Osteoblast (primary cell): ENCODE measurements at regions not wholly inside any gene's neighbourhood (a gene's known extent, or its start where the extent isn't known, plus 50 kb on each side); places are given as distances from the start of the nearest gene placed in this dataset.

ENCODE experiments used
- DNase-seq: peaks from one replicate; pipeline ENCODE4 v3.0.0; 2011; ENCODE audit warnings: low spot score, mixed read lengths; ENCODE audit not compliant: insufficient read length; ENCODE audit errors: missing footprints
- H2AFZ ChIP-seq: 2 replicates; pipeline ENCODE4 v1.6.0; 2011; ENCODE audit warnings: mild to moderate bottlenecking, low read length
- H3K27ac ChIP-seq: 2 replicates; pipeline ENCODE4 v1.5.1; 2011; ENCODE audit warnings: mild to moderate bottlenecking, low read depth, low read length, moderate library complexity
- H3K27me3 ChIP-seq: 2 replicates; pipeline ENCODE4 v1.6.0; 2012; ENCODE audit warnings: mild to moderate bottlenecking, control low read depth, inconsistent platforms, low read length, moderate library complexity; ENCODE audit not compliant: insufficient read depth
- H3K36me3 ChIP-seq: 2 replicates; pipeline ENCODE4 v1.5.1; 2011; ENCODE audit warnings: mild to moderate bottlenecking, low read length, control low read depth, moderate library complexity; ENCODE audit not compliant: insufficient read depth
- H3K4me1 ChIP-seq: 2 replicates; pipeline ENCODE4 v1.5.1; 2011; ENCODE audit warnings: mild to moderate bottlenecking, low read length, control low read depth, moderate library complexity; ENCODE audit not compliant: insufficient read depth
- H3K4me2 ChIP-seq: 2 replicates; pipeline ENCODE4 v1.6.0; 2011; ENCODE audit warnings: mild to moderate bottlenecking, low read length; ENCODE audit not compliant: insufficient read depth
- H3K4me3 ChIP-seq: fragments of 200-600 bp; sonication (generic); 3 replicates; pipeline ENCODE4 v1.5.1; 2012; ENCODE audit warnings: mild to moderate bottlenecking, low read length, inconsistent platforms; ENCODE audit not compliant: insufficient read depth
- H3K79me2 ChIP-seq: 2 replicates; pipeline ENCODE4 v1.6.0; 2012; ENCODE audit warnings: mild to moderate bottlenecking, low read length, control low read depth, inconsistent platforms; ENCODE audit not compliant: insufficient read depth
- H3K9me3 ChIP-seq: 2 replicates; pipeline ENCODE4 v1.5.1; 2011; ENCODE audit warnings: low read depth, low read length, control low read depth
- H4K20me1 ChIP-seq: 2 replicates; pipeline ENCODE4 v1.6.0; 2012; ENCODE audit warnings: mild to moderate bottlenecking, low read length, control low read depth; ENCODE audit not compliant: insufficient read depth
- TF ChIP-seq, protein P1 (sequence below): IDR thresholded peaks from 2 replicates; pipeline ENCODE4 v1.5.1; 2011; ENCODE audit warnings: mild to moderate bottlenecking, low read depth, low read length, moderate library complexity; ENCODE audit errors: extremely low read depth

GRCh38 chr6:18988636-18989035 lies 601.5 kb downstream of the RNF144B start:
- DNase-seq: no peak
- no peak overlapping the region for H3K27ac ChIP-seq
- H3K4me1 ChIP-seq: no peaks in the 10 kb centered on the region
- H3K4me3 ChIP-seq: no peak overlapping the region
- H4K20me1 ChIP-seq: no peaks in the 10 kb centered on the region
- no peaks in the 10 kb centered on the region for H3K79me2 ChIP-seq
- no peaks in the 10 kb centered on the region for H3K36me3 ChIP-seq
- no peak overlapping the region for H3K4me2 ChIP-seq
- H3K9me3 ChIP-seq: no peaks in the 10 kb centered on the region
- TF ChIP-seq, protein P1, sequence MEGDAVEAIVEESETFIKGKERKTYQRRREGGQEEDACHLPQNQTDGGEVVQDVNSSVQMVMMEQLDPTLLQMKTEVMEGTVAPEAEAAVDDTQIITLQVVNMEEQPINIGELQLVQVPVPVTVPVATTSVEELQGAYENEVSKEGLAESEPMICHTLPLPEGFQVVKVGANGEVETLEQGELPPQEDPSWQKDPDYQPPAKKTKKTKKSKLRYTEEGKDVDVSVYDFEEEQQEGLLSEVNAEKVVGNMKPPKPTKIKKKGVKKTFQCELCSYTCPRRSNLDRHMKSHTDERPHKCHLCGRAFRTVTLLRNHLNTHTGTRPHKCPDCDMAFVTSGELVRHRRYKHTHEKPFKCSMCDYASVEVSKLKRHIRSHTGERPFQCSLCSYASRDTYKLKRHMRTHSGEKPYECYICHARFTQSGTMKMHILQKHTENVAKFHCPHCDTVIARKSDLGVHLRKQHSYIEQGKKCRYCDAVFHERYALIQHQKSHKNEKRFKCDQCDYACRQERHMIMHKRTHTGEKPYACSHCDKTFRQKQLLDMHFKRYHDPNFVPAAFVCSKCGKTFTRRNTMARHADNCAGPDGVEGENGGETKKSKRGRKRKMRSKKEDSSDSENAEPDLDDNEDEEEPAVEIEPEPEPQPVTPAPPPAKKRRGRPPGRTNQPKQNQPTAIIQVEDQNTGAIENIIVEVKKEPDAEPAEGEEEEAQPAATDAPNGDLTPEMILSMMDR: no peak
- no peak overlapping the region for H2AFZ ChIP-seq
- H3K27me3 ChIP-seq: no peaks in the 10 kb centered on the region

DNA sequence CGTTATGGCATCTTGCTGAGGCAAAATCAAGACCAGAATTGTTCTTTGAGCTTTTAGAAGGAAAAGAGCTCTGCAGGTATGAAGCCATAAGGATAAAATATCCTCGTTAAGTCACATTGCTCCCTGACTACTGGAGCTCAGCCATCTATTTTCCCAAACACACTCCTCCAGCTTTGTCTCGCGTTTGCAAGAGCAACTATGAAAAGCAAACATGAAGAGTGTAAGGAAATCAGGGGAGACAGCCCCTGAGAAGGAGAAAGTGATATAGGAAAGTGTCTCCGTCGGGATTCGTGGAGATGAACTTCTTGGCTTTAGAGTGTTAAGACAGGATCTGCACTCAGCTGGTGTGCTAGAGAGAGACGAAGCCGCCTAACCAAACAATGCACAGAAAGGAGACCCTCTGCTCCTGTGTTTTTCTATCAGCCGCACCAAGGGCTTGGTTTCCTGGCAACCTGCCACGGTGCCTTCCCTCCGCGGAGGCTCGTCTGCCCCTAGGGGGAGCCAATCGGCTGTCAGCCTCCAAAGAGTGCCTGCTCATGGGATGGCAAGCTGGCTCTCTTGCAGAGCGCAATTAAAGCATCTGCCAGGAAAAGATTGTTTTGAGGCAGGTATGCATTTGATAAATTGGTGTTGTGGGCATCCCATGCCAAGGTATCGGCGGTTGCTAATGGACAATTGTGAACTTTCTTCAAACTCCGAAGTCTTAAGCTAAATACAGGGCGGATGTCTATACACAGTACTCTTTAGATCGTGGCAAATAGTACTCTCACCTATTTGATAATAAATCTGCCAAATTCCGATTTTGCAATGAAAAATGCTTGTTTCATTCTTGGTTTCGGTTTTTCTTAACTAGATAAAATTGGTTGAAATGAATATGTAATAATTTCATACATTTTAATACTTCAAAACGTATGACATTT lies 603.2 kb downstream of the RNF144B start:
- Histone ChIP-seq H3K36me3 (no peaks in the 10 kb centered on the region), H3K4me1 (no peaks in the 10 kb centered on the region), H3K27ac (no peak overlapping the region), H3K9me3 (no peaks in the 10 kb centered on the region), H2AFZ (no peak overlapping the region), H3K79me2 (no peaks in the 10 kb centered on the region), H3K4me3 (no peak overlapping the region), H3K27me3 (no peaks in the 10 kb centered on the region), H3K4me2 (no peak overlapping the region), H4K20me1 (no peaks in the 10 kb centered on the region)
- TF ChIP-seq, protein P1: peak; percentile 23
- DNase-seq: no peak

- H3K36me3 ChIP-seq: no peaks in the 10 kb centered on the region
- H3K4me2 ChIP-seq: no peak overlapping the region
- H3K9me3 ChIP-seq: no peaks in the 10 kb centered on the region
- H2AFZ ChIP-seq: no peak overlapping the region
- peak; percentile 52 for DNase-seq
- H4K20me1 ChIP-seq: no peaks in the 10 kb centered on the region
- no peaks in the 10 kb centered on the region for H3K4me1 ChIP-seq
- no peaks in the 10 kb centered on the region for H3K79me2 ChIP-seq
- no peak overlapping the region for H3K27ac ChIP-seq
- TF ChIP-seq, protein P1: peak; percentile 50
- no peak overlapping the region for H3K4me3 ChIP-seq
- no peaks in the 10 kb centered on the region for H3K27me3 ChIP-seq
Observed at GRCh38 chr6:18997375-18997826, 610.3 kb downstream of the RNF144B start.

DNA sequence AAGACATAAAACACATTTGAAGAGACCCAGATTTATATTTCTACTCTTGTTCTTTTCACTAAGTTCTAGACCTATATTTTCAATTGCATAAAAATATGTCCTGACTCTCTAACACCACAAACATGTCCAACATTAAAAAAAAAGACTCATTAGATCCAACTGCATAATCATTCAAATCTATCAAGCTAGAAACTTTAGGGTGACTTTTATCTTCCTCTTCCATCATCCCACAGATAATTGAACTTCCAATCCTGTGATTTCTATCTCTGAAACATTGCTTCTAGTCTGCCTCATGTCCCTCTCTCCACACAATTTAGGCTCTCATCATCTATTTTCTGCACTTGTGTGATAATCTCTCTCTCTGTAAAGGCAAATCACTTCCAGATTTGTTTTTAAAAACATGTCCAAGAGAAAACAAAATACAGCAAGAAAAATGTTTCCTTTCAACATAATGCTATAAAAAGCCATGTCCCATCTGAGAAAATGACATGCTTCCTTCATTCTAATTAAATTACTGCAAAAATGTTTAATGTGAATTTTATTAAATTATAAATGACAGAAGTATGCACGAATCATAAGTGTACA lies 615.9 kb downstream of the RNF144B start:
- TF ChIP-seq, protein P1: no peak
- Histone ChIP-seq H2AFZ (no peak overlapping the region), H3K4me2 (no peak overlapping the region), H3K27me3 (no peaks in the 10 kb centered on the region), H3K4me1 (no peaks in the 10 kb centered on the region), H3K4me3 (no peak overlapping the region), H3K27ac (no peak overlapping the region), H3K9me3 (no peaks in the 10 kb centered on the region), H4K20me1 (no peaks in the 10 kb centered on the region), H3K79me2 (no peaks in the 10 kb centered on the region), H3K36me3 (no peaks in the 10 kb centered on the region)
- no peak for DNase-seq
